NCI-H1105 (cell line): ENCODE measurements at regions not wholly inside any gene's neighbourhood (a gene's known extent, or its start where the extent isn't known, plus 50 kb on each side); places are given as distances from the start of the nearest gene placed in this dataset.

Experiments used
- DNase-seq: peaks from one replicate; lab custom pipeline; 2025; lab: John Stamatoyannopoulos, UW

DNA sequence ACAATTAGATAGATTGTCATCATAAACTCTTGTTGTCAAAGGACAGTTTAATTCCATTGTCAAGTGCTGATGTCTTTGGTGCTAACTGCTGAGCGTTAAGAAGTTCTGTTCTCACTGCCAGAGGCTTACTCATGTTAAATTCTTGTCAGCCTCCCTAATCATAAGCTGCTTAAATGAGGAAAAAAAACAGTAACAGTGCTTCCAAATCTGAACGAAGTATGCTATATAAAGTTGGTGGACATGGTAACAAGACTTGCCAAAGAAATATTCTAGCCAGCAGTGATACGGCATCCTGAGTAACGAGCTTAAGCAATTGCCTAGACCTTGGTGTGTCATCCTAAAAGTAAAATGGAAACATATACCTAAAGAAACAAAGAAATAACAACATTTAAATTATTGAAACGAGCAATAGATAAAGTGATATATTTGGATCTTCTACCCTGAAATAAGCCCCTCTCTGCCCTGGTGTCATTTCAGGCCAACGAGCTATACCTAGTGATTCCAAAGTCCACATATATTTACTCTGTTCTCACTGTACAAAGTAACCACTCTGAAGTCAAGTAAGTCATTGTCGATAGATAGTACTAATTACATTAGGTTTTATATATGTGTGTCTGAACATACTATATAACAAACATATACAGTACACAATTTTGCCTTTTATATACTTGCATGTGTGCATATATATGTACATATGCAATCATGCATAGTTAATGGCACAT lies 339.7 kb upstream of the HS3ST1 start:
- no peak for DNase-seq

GRCh38 chr4:11765849-11766453 lies 337.3 kb upstream of the HS3ST1 start:
- DNase-seq, result peak; percentile 2

GRCh38 chr4:11748164-11748872 lies 319.6 kb upstream of the HS3ST1 start:
- no peak for DNase-seq

DNA sequence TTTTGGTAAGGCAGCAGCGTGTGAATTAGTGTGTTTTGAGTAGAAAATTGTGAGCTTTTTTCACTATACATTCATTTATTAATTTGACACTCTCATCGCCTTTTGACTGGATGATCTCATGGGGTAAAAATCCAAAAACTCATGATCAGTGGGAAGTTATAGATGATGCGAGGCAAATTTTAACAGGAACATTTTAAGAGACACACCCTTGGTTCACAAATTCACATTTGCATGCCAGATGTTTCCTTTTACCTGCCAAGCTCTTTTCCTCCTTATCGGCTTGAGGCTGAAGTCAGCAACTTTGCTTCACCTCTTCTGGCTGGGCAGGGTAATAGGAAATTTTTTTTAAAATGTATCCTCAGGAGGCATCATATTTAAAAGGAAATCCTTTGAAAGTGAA lies 318.0 kb upstream of the HS3ST1 start:
- DNase-seq, result no peak

GRCh38 chr4:11743976-11744375 lies 315.3 kb upstream of the HS3ST1 start:
- no peak for DNase-seq

- no peak for DNase-seq
Measured at GRCh38 chr4:11743236-11743635, 314.5 kb upstream of the HS3ST1 start.

- no peak for DNase-seq
Measured at GRCh38 chr4:11741190-11741652, 312.5 kb upstream of the HS3ST1 start.

DNA sequence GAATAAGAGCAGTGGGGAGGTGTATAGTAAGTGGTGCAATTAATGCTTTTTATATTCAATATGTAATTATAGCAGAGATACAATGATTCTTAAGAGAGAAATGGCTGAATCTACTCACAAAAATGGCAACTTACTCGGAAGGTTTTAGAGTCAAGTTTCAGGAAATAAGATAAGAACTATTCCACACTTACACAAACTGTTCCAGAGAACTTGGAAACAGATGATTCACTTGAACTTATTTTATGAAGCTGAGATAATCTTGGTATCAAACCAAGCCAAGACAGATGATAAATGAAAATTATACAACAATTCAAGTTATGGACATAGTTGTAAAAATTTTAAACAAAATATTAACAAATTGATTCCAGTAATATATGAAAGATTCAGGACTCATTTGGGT lies 311.3 kb upstream of the HS3ST1 start:
- DNase-seq, result no peak

GRCh38 chr4:11736978-11737377 lies 308.3 kb upstream of the HS3ST1 start:
- DNase-seq, result no peak

- no peak for DNase-seq
Measured at GRCh38 chr4:11735651-11736050, 307.0 kb upstream of the HS3ST1 start.

GRCh38 chr4:11732155-11732554 lies 303.5 kb upstream of the HS3ST1 start:
- DNase-seq, result no peak

DNA sequence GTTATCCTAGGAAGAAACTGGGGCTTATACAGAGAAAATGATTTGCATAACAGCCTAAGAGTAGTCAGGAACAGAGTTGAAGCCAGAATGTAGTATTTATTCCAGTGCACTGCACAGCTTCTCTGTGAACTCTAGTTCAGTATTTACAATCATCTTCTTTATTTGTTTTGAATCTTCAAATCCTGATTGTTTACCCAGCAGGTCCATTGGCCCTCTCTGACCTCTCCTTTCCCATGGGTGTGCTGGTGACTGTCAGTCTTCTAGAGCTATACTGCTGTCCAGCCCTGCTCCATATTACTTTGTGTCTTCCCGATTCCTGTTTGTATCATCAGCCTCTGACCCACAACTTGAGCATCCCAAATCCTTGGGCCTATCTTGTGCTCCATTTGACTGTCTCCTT lies 301.9 kb upstream of the HS3ST1 start:
- DNase-seq, result no peak

GRCh38 chr4:11729548-11729947 lies 300.9 kb upstream of the HS3ST1 start:
- no peak for DNase-seq

GRCh38 chr4:11727903-11728564 lies 299.3 kb upstream of the HS3ST1 start:
- DNase-seq, result no peak

GRCh38 chr4:11724731-11725130 lies 296.0 kb upstream of the HS3ST1 start:
- no peak for DNase-seq

GRCh38 chr4:11722223-11722622 lies 293.5 kb upstream of the HS3ST1 start:
- no peak for DNase-seq

DNA sequence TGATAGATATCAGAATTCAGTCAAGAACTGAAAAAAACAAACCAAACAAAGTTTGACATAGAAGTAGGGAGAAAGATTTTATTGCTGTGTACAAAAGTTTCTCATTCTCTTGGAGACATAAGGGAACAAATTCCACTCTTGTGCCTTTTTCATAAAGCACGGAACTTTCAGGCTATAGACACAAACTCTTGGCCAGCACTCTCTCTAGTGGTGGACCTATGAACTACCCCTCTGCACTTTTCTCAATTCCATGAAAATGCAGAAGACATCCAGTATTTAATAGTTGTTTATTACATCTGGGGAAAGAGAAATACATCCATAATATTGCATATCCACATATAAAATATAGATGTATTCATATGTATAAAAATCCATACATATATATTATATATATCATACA lies 291.6 kb upstream of the HS3ST1 start:
- no peak for DNase-seq

- no peak for DNase-seq
Measured at GRCh38 chr4:11719879-11720278, 291.2 kb upstream of the HS3ST1 start.

GRCh38 chr4:11715753-11716521 lies 287.2 kb upstream of the HS3ST1 start:
- DNase-seq, result no peak

DNA sequence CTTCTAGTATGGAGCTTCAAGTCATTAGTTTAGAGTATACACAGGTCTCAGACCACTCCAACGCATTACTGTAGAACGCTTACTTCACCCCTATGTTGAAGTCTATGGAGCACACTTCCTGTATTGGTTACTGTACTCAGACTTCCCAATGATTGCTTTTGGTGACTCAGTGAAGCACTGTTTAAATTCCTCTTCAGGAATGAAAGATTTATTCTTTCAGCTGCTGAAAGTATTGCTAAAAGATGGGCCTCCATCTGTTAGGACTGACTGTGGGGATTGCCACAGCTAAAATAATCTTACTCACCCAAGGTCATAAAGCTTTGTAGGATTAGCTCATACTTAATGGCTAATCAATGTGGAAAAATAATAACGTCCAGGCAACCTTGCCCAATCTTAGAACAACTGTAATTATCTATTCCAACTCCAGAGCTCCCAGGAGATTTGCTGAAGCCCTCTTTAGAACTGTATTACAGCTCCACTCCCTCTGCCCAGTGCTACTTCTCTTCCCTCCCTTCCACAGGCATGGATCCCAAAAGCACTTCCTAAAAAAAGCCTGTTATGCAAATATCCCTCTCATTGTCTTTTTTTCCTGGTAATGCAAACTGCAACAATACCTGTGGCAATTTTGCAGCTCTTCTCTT lies 281.9 kb upstream of the HS3ST1 start:
- DNase-seq, result no peak

DNA sequence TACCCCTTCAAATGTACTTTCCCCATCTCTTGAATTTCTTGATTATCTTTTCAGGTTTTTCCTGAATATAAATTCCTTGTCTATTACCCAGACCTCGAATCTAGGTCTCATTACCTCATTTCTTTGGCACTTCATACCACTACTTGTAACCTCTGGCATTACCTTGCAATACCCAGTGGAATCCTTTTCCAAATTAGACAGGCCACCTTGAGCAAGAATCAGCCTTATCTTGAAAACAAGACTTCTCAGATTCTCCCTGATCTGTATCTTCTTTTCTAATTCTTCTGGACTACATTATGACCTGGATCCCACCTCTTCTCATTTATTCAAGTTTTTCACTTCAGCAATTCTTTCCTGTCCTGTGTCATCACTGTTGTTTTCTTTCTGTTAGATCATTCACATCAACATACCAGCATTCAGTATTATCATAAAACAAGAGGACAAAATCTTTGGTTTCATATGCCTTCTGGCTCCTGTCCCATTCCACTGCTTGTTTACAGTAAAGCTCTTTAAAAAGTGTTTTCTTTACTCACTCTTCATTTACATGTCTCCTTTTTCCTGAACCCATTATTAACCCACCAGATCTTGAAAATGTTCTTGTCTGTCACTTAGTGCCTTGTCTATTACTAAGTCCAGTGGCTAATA lies 275.6 kb upstream of the HS3ST1 start:
- no peak for DNase-seq
